COLO668 (cell line): ENCODE measurements at regions not wholly inside any gene's neighbourhood (a gene's known extent, or its start where the extent isn't known, plus 50 kb on each side); places are given as distances from the start of the nearest gene placed in this dataset.
A peak's percentile ranks its signal among the peaks of the same experiment; 100 is the strongest.

Experiments used
- DNase-seq: peaks from one replicate; lab custom pipeline; 2025; ENCODE audit not compliant: unreplicated experiment; lab: John Stamatoyannopoulos, UW

GRCh38 chr20:39888310-39888709 is 800.7 kb downstream of the MAFB start:
- no peak for DNase-seq

- no peak for DNase-seq
Measured at GRCh38 chr20:39886650-39887190, 802.3 kb downstream of the MAFB start.

GRCh38 chr20:39885975-39886649 is 802.9 kb downstream of the MAFB start:
- no peak for DNase-seq

GRCh38 chr20:39882806-39883205 is 806.2 kb downstream of the MAFB start:
- no peak for DNase-seq

GRCh38 chr20:39880890-39881289 is 808.1 kb downstream of the MAFB start:
- DNase-seq: no peak

GRCh38 chr20:39879296-39879695 is 809.7 kb downstream of the MAFB start:
- DNase-seq: no peak

GRCh38 chr20:39878809-39879208 is 810.2 kb downstream of the MAFB start:
- DNase-seq: no peak

- DNase-seq: no peak
Measured at GRCh38 chr20:39878320-39878719, 810.7 kb downstream of the MAFB start.

GRCh38 chr20:39877788-39878187 is 811.2 kb downstream of the MAFB start:
- DNase-seq: no peak

GRCh38 chr20:39876976-39877635 is 811.9 kb downstream of the MAFB start:
- no peak for DNase-seq

GRCh38 chr20:39875492-39876110 is 813.4 kb downstream of the MAFB start:
- no peak for DNase-seq

GRCh38 chr20:39874049-39874893 is 814.8 kb downstream of the MAFB start:
- peak; percentile 27 for DNase-seq

- no peak for DNase-seq
Measured at GRCh38 chr20:39873286-39873685, 815.8 kb downstream of the MAFB start.

- no peak for DNase-seq
Measured at GRCh38 chr20:39871013-39871412, 818.0 kb downstream of the MAFB start.

GRCh38 chr20:39865446-39865845 is 823.6 kb downstream of the MAFB start:
- no peak for DNase-seq

GRCh38 chr20:39862470-39862891 is 826.6 kb downstream of the MAFB start:
- no peak for DNase-seq

- no peak for DNase-seq
Measured at GRCh38 chr20:39861381-39861780, 827.7 kb downstream of the MAFB start.

- no peak for DNase-seq
Measured at GRCh38 chr20:39857835-39858234, 831.2 kb downstream of the MAFB start.

- DNase-seq: no peak
Measured at GRCh38 chr20:39857187-39857586, 831.8 kb downstream of the MAFB start.

- DNase-seq: no peak
Measured at GRCh38 chr20:39855799-39856198, 833.2 kb downstream of the MAFB start.

GRCh38 chr20:39855056-39855455 is 834.0 kb downstream of the MAFB start:
- DNase-seq: no peak
